Endothelial cell (in vitro differentiated cells): ENCODE measurements at regions not wholly inside any gene's neighbourhood (a gene's known extent, or its start where the extent isn't known, plus 50 kb on each side); places are given as distances from the start of the nearest gene placed in this dataset.
"Not testable (repeated sequence)": the region's sequence is repeated elsewhere in the genome, so short reads cannot be mapped to it uniquely, and the experiment has no call there.

Experiments used
- DNase-seq: peaks from one replicate; pipeline ENCODE4 v3.0.0; 2021; ENCODE audit warnings: low spot score
- H3K27ac Mint-ChIP-seq: one replicate; pipeline ENCODE4 v1.8.0; 2021; ENCODE audit warnings: mixed read lengths, inconsistent platforms; ENCODE audit not compliant: unreplicated experiment
- H3K27me3 Mint-ChIP-seq: one replicate; pipeline ENCODE4 v1.8.0; 2021; ENCODE audit warnings: mild to moderate bottlenecking, moderate library complexity, mixed read lengths, inconsistent platforms; ENCODE audit not compliant: unreplicated experiment
- H3K36me3 Mint-ChIP-seq: one replicate; pipeline ENCODE4 v1.8.0; 2021; ENCODE audit warnings: mild to moderate bottlenecking, low read depth, mixed read lengths, inconsistent platforms; ENCODE audit not compliant: unreplicated experiment
- H3K4me1 Mint-ChIP-seq: one replicate; pipeline ENCODE4 v1.8.0; 2021; ENCODE audit warnings: mild to moderate bottlenecking, mixed read lengths, inconsistent platforms; ENCODE audit not compliant: unreplicated experiment
- H3K4me3 Mint-ChIP-seq: one replicate; pipeline ENCODE4 v1.8.0; 2021; ENCODE audit warnings: mild to moderate bottlenecking, mixed read lengths, inconsistent platforms; ENCODE audit not compliant: unreplicated experiment
- H3K9me3 Mint-ChIP-seq: one replicate; pipeline ENCODE4 v1.8.0; 2021; ENCODE audit warnings: mixed read lengths, inconsistent platforms; ENCODE audit not compliant: unreplicated experiment
- CTCF ChIP-seq: fragments of 200-600 bp; sonication (generic); IDR thresholded peaks from one replicate; pipeline ENCODE4 v1.5.0; 2021; ENCODE audit warnings: antibody characterized with exemption; ENCODE audit not compliant: unreplicated experiment

GRCh38 chr3:96537165-96537564, 277.2 kb upstream of the EPHA6 start:
- H3K4me1 Mint-ChIP-seq: no peaks in the 10 kb centered on the region
- no peaks in the 10 kb centered on the region for H3K36me3 Mint-ChIP-seq
- no peak for TF ChIP-seq CTCF
- no peaks in the 10 kb centered on the region for H3K27me3 Mint-ChIP-seq
- no peak for DNase-seq
- H3K27ac Mint-ChIP-seq: no peak overlapping the region
- no peak overlapping the region for H3K4me3 Mint-ChIP-seq
- H3K9me3 Mint-ChIP-seq: no peaks in the 10 kb centered on the region

- TF ChIP-seq CTCF: no peak
- Mint-ChIP-seq H3K36me3 (no peaks in the 10 kb centered on the region), H3K27me3 (no peaks in the 10 kb centered on the region), H3K27ac (no peak overlapping the region), H3K4me3 (no peak overlapping the region), H3K4me1 (no peaks in the 10 kb centered on the region), H3K9me3 (no peaks in the 10 kb centered on the region)
- no peak for DNase-seq
Observed at GRCh38 chr3:96538186-96538585, 276.2 kb upstream of the EPHA6 start.

GRCh38 chr3:96548073-96548472, 266.3 kb upstream of the EPHA6 start:
- Mint-ChIP-seq H3K9me3 (no peaks in the 10 kb centered on the region), H3K4me3 (no peak overlapping the region), H3K27ac (no peak overlapping the region), H3K27me3 (no peaks in the 10 kb centered on the region), H3K4me1 (no peaks in the 10 kb centered on the region), H3K36me3 (no peaks in the 10 kb centered on the region)
- TF ChIP-seq CTCF: no peak
- no peak for DNase-seq

- Mint-ChIP-seq H3K36me3 (peaks cover 14% of the 10 kb centered on the region), H3K4me1 (no peaks in the 10 kb centered on the region), H3K27ac (no peak overlapping the region), H3K9me3 (no peaks in the 10 kb centered on the region), H3K27me3 (peaks cover 1% of the 10 kb centered on the region), H3K4me3 (no peak overlapping the region)
- TF ChIP-seq CTCF: no peak
- DNase-seq: no peak
Observed at GRCh38 chr3:96576935-96577334, 237.5 kb upstream of the EPHA6 start.

- TF ChIP-seq CTCF: no peak
- no peak for DNase-seq
- no peaks in the 10 kb centered on the region for H3K9me3 Mint-ChIP-seq
- H3K27me3 Mint-ChIP-seq: no peaks in the 10 kb centered on the region
- H3K4me3 Mint-ChIP-seq: no peak overlapping the region
- no peaks in the 10 kb centered on the region for H3K4me1 Mint-ChIP-seq
- no peak overlapping the region for H3K27ac Mint-ChIP-seq
- no peaks in the 10 kb centered on the region for H3K36me3 Mint-ChIP-seq
Observed at GRCh38 chr3:96584066-96584465, 230.3 kb upstream of the EPHA6 start.

- not testable (repeated sequence) for H3K4me1 Mint-ChIP-seq, H3K9me3 Mint-ChIP-seq
Observed at GRCh38 chr3:96606865-96607264, 207.5 kb upstream of the EPHA6 start.

More at GRCh38 chr3:96606865-96607264, 207.5 kb upstream of the EPHA6 start:
- H3K36me3 Mint-ChIP-seq, H3K27me3 Mint-ChIP-seq, DNase-seq, H3K27ac Mint-ChIP-seq, H3K4me3 Mint-ChIP-seq: not testable (repeated sequence)
